ENCODE measurements at regions not wholly inside any gene's neighbourhood (a gene's known extent, or its start where the extent isn't known, plus 50 kb on each side); places are given as distances from the start of the nearest gene placed in this dataset.

- no peak overlapping the region for H3K4me2 ChIP-seq (ENCODE audit: low read length)
- no peaks in the 10 kb centered on the region for H3K27me3 ChIP-seq (ENCODE audit: insufficient read depth, low read length)
- H3K4me1 ChIP-seq (ENCODE audit: insufficient read depth, low read length, severe bottlenecking) = no peaks in the 10 kb centered on the region
- no peak overlapping the region for H2AFZ ChIP-seq (ENCODE audit: low read length)
- no peaks in the 10 kb centered on the region for H3K36me3 ChIP-seq (ENCODE audit: insufficient read depth, low read length)
- no peaks in the 10 kb centered on the region for H3K9me3 ChIP-seq (ENCODE audit: low read length)
- no peak overlapping the region for H3K9ac ChIP-seq (ENCODE audit: low read length)
- H3K27ac ChIP-seq (ENCODE audit: low read depth, low read length, poor library complexity, severe bottlenecking) = no peak overlapping the region
- no peaks in the 10 kb centered on the region for H3K9me2 ChIP-seq (ENCODE audit: low read depth, low read length)
- no peaks in the 10 kb centered on the region for H3K79me2 ChIP-seq (ENCODE audit: insufficient read depth, low read length)
- H3F3A ChIP-seq (ENCODE audit: insufficient read depth, low read length) = no peaks in the 10 kb centered on the region
- no peaks in the 10 kb centered on the region for H4K20me1 ChIP-seq (ENCODE audit: insufficient read depth, low read length)
- no peak overlapping the region for H3K4me3 ChIP-seq (ENCODE audit: low read depth, low read length, poor library complexity, severe bottlenecking)
- no peak for TF ChIP-seq CTCF (IDR thresholded peaks at IDR 0.05; ENCODE audit: low read length)
- TF ChIP-seq EZH2 (IDR thresholded peaks at IDR 0.05; ENCODE audit: borderline replicate concordance, low read length) = no peak
Measured at GRCh38 chr4:11328401-11328800, 100.3 kb downstream of the HS3ST1 start.

- Histone ChIP-seq H2AFZ (ENCODE audit: low read length) (no peak overlapping the region), H3K27me3 (ENCODE audit: insufficient read depth, low read length) (no peaks in the 10 kb centered on the region), H3K4me1 (ENCODE audit: insufficient read depth, low read length, severe bottlenecking) (no peaks in the 10 kb centered on the region), H3F3A (ENCODE audit: insufficient read depth, low read length) (no peaks in the 10 kb centered on the region), H3K9me3 (ENCODE audit: low read length) (no peaks in the 10 kb centered on the region), H3K4me3 (ENCODE audit: low read depth, low read length, poor library complexity, severe bottlenecking) (no peak overlapping the region), H3K79me2 (ENCODE audit: insufficient read depth, low read length) (no peaks in the 10 kb centered on the region), H3K27ac (ENCODE audit: low read depth, low read length, poor library complexity, severe bottlenecking) (no peak overlapping the region), H3K9ac (ENCODE audit: low read length) (no peak overlapping the region), H4K20me1 (ENCODE audit: insufficient read depth, low read length) (no peaks in the 10 kb centered on the region), H3K9me2 (ENCODE audit: low read depth, low read length) (no peaks in the 10 kb centered on the region), H3K36me3 (ENCODE audit: insufficient read depth, low read length) (no peaks in the 10 kb centered on the region), H3K4me2 (ENCODE audit: low read length) (no peak overlapping the region)
- TF ChIP-seq EZH2 (IDR thresholded peaks at IDR 0.05; ENCODE audit: borderline replicate concordance, low read length) (no peak), CTCF (IDR thresholded peaks at IDR 0.05; ENCODE audit: low read length) (no peak)
Measured at GRCh38 chr4:11326021-11326420, 102.7 kb downstream of the HS3ST1 start.

GRCh38 chr4:11323771-11324170 lies 104.9 kb downstream of the HS3ST1 start:
- H3K4me3 ChIP-seq (ENCODE audit: low read depth, low read length, poor library complexity, severe bottlenecking) = no peak overlapping the region
- no peaks in the 10 kb centered on the region for H4K20me1 ChIP-seq (ENCODE audit: insufficient read depth, low read length)
- no peak overlapping the region for H3K4me2 ChIP-seq (ENCODE audit: low read length)
- no peak overlapping the region for H3K27ac ChIP-seq (ENCODE audit: low read depth, low read length, poor library complexity, severe bottlenecking)
- H3K9me3 ChIP-seq (ENCODE audit: low read length) = no peaks in the 10 kb centered on the region
- no peaks in the 10 kb centered on the region for H3K9me2 ChIP-seq (ENCODE audit: low read depth, low read length)
- no peak overlapping the region for H3K9ac ChIP-seq (ENCODE audit: low read length)
- H3K27me3 ChIP-seq (ENCODE audit: insufficient read depth, low read length) = no peaks in the 10 kb centered on the region
- no peaks in the 10 kb centered on the region for H3F3A ChIP-seq (ENCODE audit: insufficient read depth, low read length)
- no peak for TF ChIP-seq CTCF (IDR thresholded peaks at IDR 0.05; ENCODE audit: low read length)
- TF ChIP-seq EZH2 (IDR thresholded peaks at IDR 0.05; ENCODE audit: borderline replicate concordance, low read length) = no peak
- no peak overlapping the region for H2AFZ ChIP-seq (ENCODE audit: low read length)
- no peaks in the 10 kb centered on the region for H3K36me3 ChIP-seq (ENCODE audit: insufficient read depth, low read length)
- H3K4me1 ChIP-seq (ENCODE audit: insufficient read depth, low read length, severe bottlenecking) = no peaks in the 10 kb centered on the region
- no peaks in the 10 kb centered on the region for H3K79me2 ChIP-seq (ENCODE audit: insufficient read depth, low read length)

Data from OCI-LY1 (cell line).